ENCODE measurements at regions not wholly inside any gene's neighbourhood (a gene's known extent, or its start where the extent isn't known, plus 50 kb on each side); places are given as distances from the start of the nearest gene placed in this dataset.

- no TSS peak for BruUV-seq (replicated peaks)
- Histone ChIP-seq H3K36me3 (ENCODE audit: control insufficient read depth in 2 of 2, extremely low read depth in 1 of 2, insufficient read depth in 2 of 2, low read length in 2 of 2) (no peaks in the 10 kb centered on the region), H3K9me1 (replicated peaks; ENCODE audit: control insufficient read depth, extremely low read depth, insufficient read depth, low read length) (no peaks in the 10 kb centered on the region), H3K79me2 (ENCODE audit: control insufficient read depth, insufficient read depth, low read length) (no peaks in the 10 kb centered on the region), H3K4me1 (ENCODE audit: control insufficient read depth, extremely low read depth, insufficient read depth, low read length) (peaks cover 2% of the 10 kb centered on the region), H3K27me3 (ENCODE audit: control insufficient read depth in 2 of 2, insufficient read depth in 2 of 2, low read length in 2 of 2) (no peaks in the 10 kb centered on the region), H2AFZ (ENCODE audit: low read depth, low read length) (no peak overlapping the region), H4K20me1 (replicated peaks; ENCODE audit: control insufficient read depth, extremely low read depth, insufficient read depth, low read length) (no peaks in the 10 kb centered on the region), H3K4me3 (replicated peaks in 1 of 3; ENCODE audit: insufficient read depth in 1 of 3, low read depth in 1 of 3, low read length in 3 of 3) (no peak overlapping the region), H3K27ac (ENCODE audit: insufficient read depth, low read depth, low read length) (no peak overlapping the region), H3K9me3 (replicated peaks; ENCODE audit: control insufficient read depth, insufficient read depth, low read length) (no peaks in the 10 kb centered on the region), H3K9ac (replicated peaks; ENCODE audit: extremely low read depth, insufficient read depth, low read length) (no peak overlapping the region), H3K4me2 (ENCODE audit: insufficient read depth, low read length) (no peak overlapping the region)
- intact Hi-C loops (cut with micrococcal nuclease): no loop called here
- ChIA-PET POLR2A (interaction anchor here (0.7 kb wide), 1 partner anchor 8 kb away, joined by 3 read pairs; no protein-coding TSS in a partner anchor), CTCF (no interaction called here)
- dilution Hi-C loops (cut with MboI; ENCODE audit: extremely low pct_ligation_motif_present, low sequenced_read_pairs): no loop called here
- FAIRE-seq (no peak), DNase-seq (ENCODE audit: low read depth, low spot score) (no peak)
- TF ChIP-seq POLR2A (IDR thresholded peaks at IDR 0.05; ENCODE audit: low read depth, low read length) (no peak), POLR2AphosphoS5 (IDR thresholded peaks at IDR 0.05; ENCODE audit: insufficient read depth, low read depth, low read length) (no peak), FOS (IDR thresholded peaks at IDR 0.05; ENCODE audit: borderline replicate concordance, insufficient read depth, low read length) (no peak), GATA2 (IDR thresholded peaks at IDR 0.05; ENCODE audit: insufficient read depth, insufficient read length, low read depth, low read length) (no peak), CTCF (IDR thresholded peaks at IDR 0.05; ENCODE audit: extremely low read depth in 1 of 2, insufficient read depth in 1 of 2, low read depth in 1 of 2, low read length in 2 of 2) (no peak), JUN (IDR thresholded peaks at IDR 0.05; ENCODE audit: borderline replicate concordance, insufficient read depth, insufficient read length, low read depth) (no peak), MYC (IDR thresholded peaks at IDR 0.05; ENCODE audit: low read depth, low read length) (no peak), EZH2 (IDR thresholded peaks at IDR 0.05; ENCODE audit: borderline replicate concordance, low read depth, low read length, severe bottlenecking) (no peak)
- TF ChIP-seq, protein P1, sequence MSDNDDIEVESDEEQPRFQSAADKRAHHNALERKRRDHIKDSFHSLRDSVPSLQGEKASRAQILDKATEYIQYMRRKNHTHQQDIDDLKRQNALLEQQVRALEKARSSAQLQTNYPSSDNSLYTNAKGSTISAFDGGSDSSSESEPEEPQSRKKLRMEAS (IDR thresholded peaks at IDR 0.05; ENCODE audit: insufficient read depth, insufficient read length): no peak
Observed at GRCh38 chr7:155921086-155921803, 109.0 kb upstream of the SHH start.
